ENCODE measurements at regions not wholly inside any gene's neighbourhood (a gene's known extent, or its start where the extent isn't known, plus 50 kb on each side); places are given as distances from the start of the nearest gene placed in this dataset.
A peak's percentile ranks its signal among the peaks of the same experiment; 100 is the strongest.
"Not testable (repeated sequence)": the region's sequence is repeated elsewhere in the genome, so short reads cannot be mapped to it uniquely, and the experiment has no call there.

GRCh38 chr6:140464720-140465119 is 1090.3 kb upstream of the CITED2 start:
- no peaks in the 10 kb centered on the region for H3K9me3 ChIP-seq (replicated peaks; ENCODE audit: low read length)
- no peaks in the 10 kb centered on the region for H3K27me3 ChIP-seq (ENCODE audit: control insufficient read depth, insufficient read depth, low read length)
- no peak overlapping the region for H3K4me3 ChIP-seq (ENCODE audit: low read length)
- no peak overlapping the region for H3K9ac ChIP-seq (ENCODE audit: low read depth, low read length)
- H3K4me2 ChIP-seq (ENCODE audit: low read length), result no peak overlapping the region
- H3K36me3 ChIP-seq (ENCODE audit: insufficient read depth, low read length), result no peaks in the 10 kb centered on the region
- H3K4me1 ChIP-seq (ENCODE audit: control insufficient read depth, insufficient read depth, low read length), result peaks cover 25% of the 10 kb centered on the region

- H3K4me2 ChIP-seq (ENCODE audit: low read length), result peak overlapping the region; percentile 40
- no peaks in the 10 kb centered on the region for H3K27me3 ChIP-seq (ENCODE audit: control insufficient read depth, insufficient read depth, low read length)
- no peaks in the 10 kb centered on the region for H3K36me3 ChIP-seq (ENCODE audit: insufficient read depth, low read length)
- peak overlapping the region; percentile 91 for H3K9ac ChIP-seq (ENCODE audit: low read depth, low read length)
- no peaks in the 10 kb centered on the region for H3K9me3 ChIP-seq (replicated peaks; ENCODE audit: low read length)
- peaks cover 25% of the 10 kb centered on the region for H3K4me1 ChIP-seq (ENCODE audit: control insufficient read depth, insufficient read depth, low read length)
- H3K4me3 ChIP-seq (ENCODE audit: low read length), result no peak overlapping the region
These were observed 1088.9 kb upstream of the CITED2 start for GRCh38 chr6:140463312-140463710.

GRCh38 chr6:140462453-140463311 is 1088.2 kb upstream of the CITED2 start:
- Histone ChIP-seq H3K4me2 (ENCODE audit: low read length) (peak overlapping the region; percentile 76), H3K27me3 (ENCODE audit: control insufficient read depth, insufficient read depth, low read length) (no peaks in the 10 kb centered on the region), H3K36me3 (ENCODE audit: insufficient read depth, low read length) (no peaks in the 10 kb centered on the region), H3K9me3 (replicated peaks; ENCODE audit: low read length) (no peaks in the 10 kb centered on the region), H3K4me3 (ENCODE audit: low read length) (peak overlapping the region; percentile 47), H3K4me1 (ENCODE audit: control insufficient read depth, insufficient read depth, low read length) (peaks cover 25% of the 10 kb centered on the region), H3K9ac (ENCODE audit: low read depth, low read length) (peak overlapping the region; percentile 91)

GRCh38 chr6:140462076-140462452 is 1087.6 kb upstream of the CITED2 start:
- Histone ChIP-seq H3K9ac (ENCODE audit: low read depth, low read length) (peak overlapping the region; percentile 91), H3K4me3 (ENCODE audit: low read length) (peak overlapping the region; percentile 13), H3K9me3 (replicated peaks; ENCODE audit: low read length) (no peaks in the 10 kb centered on the region), H3K36me3 (ENCODE audit: insufficient read depth, low read length) (no peaks in the 10 kb centered on the region), H3K4me1 (ENCODE audit: control insufficient read depth, insufficient read depth, low read length) (peaks cover 25% of the 10 kb centered on the region), H3K27me3 (ENCODE audit: control insufficient read depth, insufficient read depth, low read length) (no peaks in the 10 kb centered on the region), H3K4me2 (ENCODE audit: low read length) (peak overlapping the region; percentile 76)

GRCh38 chr6:140460267-140460666 is 1085.8 kb upstream of the CITED2 start:
- no peak overlapping the region for H3K4me2 ChIP-seq (ENCODE audit: low read length)
- H3K9ac ChIP-seq (ENCODE audit: low read depth, low read length), result no peak overlapping the region

GRCh38 chr6:140459209-140459608 is 1084.8 kb upstream of the CITED2 start:
- Histone ChIP-seq H3K4me3 (ENCODE audit: low read length) (no peak overlapping the region), H3K27me3 (ENCODE audit: control insufficient read depth, insufficient read depth, low read length) (no peaks in the 10 kb centered on the region), H3K4me1 (ENCODE audit: control insufficient read depth, insufficient read depth, low read length) (peaks cover 25% of the 10 kb centered on the region), H3K9me3 (replicated peaks; ENCODE audit: low read length) (no peaks in the 10 kb centered on the region), H3K4me2 (ENCODE audit: low read length) (no peak overlapping the region), H3K36me3 (ENCODE audit: insufficient read depth, low read length) (no peaks in the 10 kb centered on the region), H3K9ac (ENCODE audit: low read depth, low read length) (no peak overlapping the region)

More at GRCh38 chr6:140460267-140460666, 1085.8 kb upstream of the CITED2 start:
- Histone ChIP-seq H3K4me3 (ENCODE audit: low read length) (no peak overlapping the region), H3K36me3 (ENCODE audit: insufficient read depth, low read length) (no peaks in the 10 kb centered on the region), H3K27me3 (ENCODE audit: control insufficient read depth, insufficient read depth, low read length) (no peaks in the 10 kb centered on the region), H3K4me1 (ENCODE audit: control insufficient read depth, insufficient read depth, low read length) (peaks cover 25% of the 10 kb centered on the region), H3K9me3 (replicated peaks; ENCODE audit: low read length) (no peaks in the 10 kb centered on the region)

GRCh38 chr6:140446241-140446640 is 1071.8 kb upstream of the CITED2 start:
- H3K4me2 ChIP-seq (ENCODE audit: low read length), result no peak overlapping the region
- peaks cover 3% of the 10 kb centered on the region for H3K9me3 ChIP-seq (replicated peaks; ENCODE audit: low read length)
- H3K4me3 ChIP-seq (ENCODE audit: low read length), result no peak overlapping the region
- H3K4me1 ChIP-seq (ENCODE audit: control insufficient read depth, insufficient read depth, low read length), result peaks cover 19% of the 10 kb centered on the region
- H3K36me3 ChIP-seq (ENCODE audit: insufficient read depth, low read length), result no peaks in the 10 kb centered on the region
- peak overlapping the region; percentile 28 for H3K9ac ChIP-seq (ENCODE audit: low read depth, low read length)
- no peaks in the 10 kb centered on the region for H3K27me3 ChIP-seq (ENCODE audit: control insufficient read depth, insufficient read depth, low read length)

- H3K4me1 ChIP-seq (ENCODE audit: control insufficient read depth, insufficient read depth, low read length), result peaks cover 26% of the 10 kb centered on the region
- H3K4me3 ChIP-seq (ENCODE audit: low read length), result no peak overlapping the region
- H3K27me3 ChIP-seq (ENCODE audit: control insufficient read depth, insufficient read depth, low read length), result no peaks in the 10 kb centered on the region
- peak overlapping the region; percentile 43 for H3K9ac ChIP-seq (ENCODE audit: low read depth, low read length)
- no peaks in the 10 kb centered on the region for H3K36me3 ChIP-seq (ENCODE audit: insufficient read depth, low read length)
- no peak overlapping the region for H3K4me2 ChIP-seq (ENCODE audit: low read length)
- H3K9me3 ChIP-seq (replicated peaks; ENCODE audit: low read length), result peaks cover 3% of the 10 kb centered on the region
These were observed 1071.1 kb upstream of the CITED2 start for GRCh38 chr6:140445474-140446004.

- not testable (repeated sequence) for H3K9ac ChIP-seq (ENCODE audit: low read depth, low read length); H3K27me3 ChIP-seq (ENCODE audit: control insufficient read depth, insufficient read depth, low read length); H3K36me3 ChIP-seq (ENCODE audit: insufficient read depth, low read length); H3K4me2 ChIP-seq (ENCODE audit: low read length); H3K4me3 ChIP-seq (ENCODE audit: low read length); H3K9me3 ChIP-seq (replicated peaks; ENCODE audit: low read length)
- peaks cover 35% of the 10 kb centered on the region for H3K4me1 ChIP-seq (ENCODE audit: control insufficient read depth, insufficient read depth, low read length)
These were observed 1068.7 kb upstream of the CITED2 start for GRCh38 chr6:140443112-140443511.

- H3K9ac ChIP-seq (ENCODE audit: low read depth, low read length), result peak overlapping the region; percentile 72
These were observed 1066.8 kb upstream of the CITED2 start for GRCh38 chr6:140441256-140441655.

GRCh38 chr6:140440223-140440835 is 1065.9 kb upstream of the CITED2 start:
- Histone ChIP-seq H3K4me3 (ENCODE audit: low read length) (no peak overlapping the region), H3K9ac (ENCODE audit: low read depth, low read length) (peak overlapping the region; percentile 72), H3K9me3 (replicated peaks; ENCODE audit: low read length) (no peaks in the 10 kb centered on the region), H3K4me1 (ENCODE audit: control insufficient read depth, insufficient read depth, low read length) (peaks cover 31% of the 10 kb centered on the region), H3K4me2 (ENCODE audit: low read length) (no peak overlapping the region), H3K36me3 (ENCODE audit: insufficient read depth, low read length) (no peaks in the 10 kb centered on the region), H3K27me3 (ENCODE audit: control insufficient read depth, insufficient read depth, low read length) (no peaks in the 10 kb centered on the region)

More at GRCh38 chr6:140441256-140441655, 1066.8 kb upstream of the CITED2 start:
- Histone ChIP-seq H3K9me3 (replicated peaks; ENCODE audit: low read length) (no peaks in the 10 kb centered on the region), H3K4me1 (ENCODE audit: control insufficient read depth, insufficient read depth, low read length) (peaks cover 37% of the 10 kb centered on the region), H3K4me2 (ENCODE audit: low read length) (no peak overlapping the region), H3K27me3 (ENCODE audit: control insufficient read depth, insufficient read depth, low read length) (no peaks in the 10 kb centered on the region), H3K4me3 (ENCODE audit: low read length) (no peak overlapping the region), H3K36me3 (ENCODE audit: insufficient read depth, low read length) (no peaks in the 10 kb centered on the region)

Data from skeletal muscle satellite cell (primary cell).